DOHH2 (cell line): ENCODE measurements at regions not wholly inside any gene's neighbourhood (a gene's known extent, or its start where the extent isn't known, plus 50 kb on each side); places are given as distances from the start of the nearest gene placed in this dataset.
"Not testable (repeated sequence)": the region's sequence is repeated elsewhere in the genome, so short reads cannot be mapped to it uniquely, and the experiment has no call there.

Source experiments
- H3F3A ChIP-seq: fragments of 200-600 bp; sonication (generic), shearing (Covaris generic); 2 replicates; pipeline ENCODE4 v1.6.0; 2016; ENCODE audit warnings: antibody characterized with exemption, mild to moderate bottlenecking; ENCODE audit not compliant: control insufficient read depth, insufficient read depth
- H3K27ac ChIP-seq: fragments of 200-600 bp; sonication (generic); 2 replicates; pipeline ENCODE4 v1.5.1; 2014; ENCODE audit warnings: low read depth, mild to moderate bottlenecking, low read length, moderate library complexity
- H3K27me3 ChIP-seq: fragments of 200-600 bp; sonication (generic); 2 replicates; pipeline ENCODE4 v1.6.1; 2014; ENCODE audit warnings: mild to moderate bottlenecking, low read length, mixed read lengths; ENCODE audit not compliant: control insufficient read depth
- H3K36me3 ChIP-seq: fragments of 200-600 bp; sonication (generic); 2 replicates; pipeline ENCODE4 v1.6.1; 2014; ENCODE audit warnings: mild to moderate bottlenecking, low read length, moderate library complexity, mixed read lengths; ENCODE audit not compliant: control insufficient read depth
- H3K4me1 ChIP-seq: fragments of 200-600 bp; sonication (generic); 2 replicates; pipeline ENCODE4 v1.6.1; 2014; ENCODE audit warnings: mild to moderate bottlenecking, low read length, mixed read lengths; ENCODE audit not compliant: control insufficient read depth
- H3K4me2 ChIP-seq: fragments of 200-600 bp; sonication (generic); 2 replicates; pipeline ENCODE4 v1.6.0; 2014; ENCODE audit warnings: mild to moderate bottlenecking, low read length, moderate library complexity
- H3K4me3 ChIP-seq: fragments of 200-600 bp; sonication (generic); 2 replicates; pipeline ENCODE4 v1.5.1; 2014; ENCODE audit warnings: mild to moderate bottlenecking, low read length, mixed read lengths
- H3K79me2 ChIP-seq: fragments of 200-600 bp; sonication (generic); 2 replicates; pipeline ENCODE4 v1.6.1; 2014; ENCODE audit warnings: mild to moderate bottlenecking, low read length, mixed read lengths; ENCODE audit not compliant: control insufficient read depth
- H3K9me2 ChIP-seq: fragments of 200-600 bp; sonication (generic); replicated peaks from 2 replicates; pipeline ENCODE4 v1.6.1; 2014; ENCODE audit warnings: mild to moderate bottlenecking, low read length, mixed read lengths; ENCODE audit not compliant: control insufficient read depth
- H3K9me3 ChIP-seq: fragments of 200-600 bp; sonication (generic); 2 replicates; pipeline ENCODE4 v1.6.1; 2014; ENCODE audit warnings: antibody characterized with exemption, low read length, mixed read lengths; ENCODE audit not compliant: control insufficient read depth, insufficient read depth
- H4K20me1 ChIP-seq: fragments of 200-600 bp; sonication (generic); 2 replicates; pipeline ENCODE4 v1.6.0; 2014; ENCODE audit warnings: low read depth, mild to moderate bottlenecking, antibody characterized with exemption, low read length, moderate library complexity; ENCODE audit not compliant: control insufficient read depth, insufficient read depth
- EZH2phosphoT487 ChIP-seq: fragments of 200-600 bp; sonication (generic); IDR thresholded peaks from 2 replicates; pipeline ENCODE4 v1.6.1; 2017; ENCODE audit warnings: borderline replicate concordance, mild to moderate bottlenecking, antibody characterized with exemption, low read length, moderate library complexity, mixed read lengths
- TF ChIP-seq, protein P1 (sequence below): fragments of 200-600 bp; sonication (generic); IDR thresholded peaks from one replicate; pipeline ENCODE4 v1.5.1; 2014; ENCODE audit warnings: antibody characterized with exemption, mild to moderate bottlenecking, low read depth, low read length; ENCODE audit not compliant: poor library complexity, severe bottlenecking

DNA sequence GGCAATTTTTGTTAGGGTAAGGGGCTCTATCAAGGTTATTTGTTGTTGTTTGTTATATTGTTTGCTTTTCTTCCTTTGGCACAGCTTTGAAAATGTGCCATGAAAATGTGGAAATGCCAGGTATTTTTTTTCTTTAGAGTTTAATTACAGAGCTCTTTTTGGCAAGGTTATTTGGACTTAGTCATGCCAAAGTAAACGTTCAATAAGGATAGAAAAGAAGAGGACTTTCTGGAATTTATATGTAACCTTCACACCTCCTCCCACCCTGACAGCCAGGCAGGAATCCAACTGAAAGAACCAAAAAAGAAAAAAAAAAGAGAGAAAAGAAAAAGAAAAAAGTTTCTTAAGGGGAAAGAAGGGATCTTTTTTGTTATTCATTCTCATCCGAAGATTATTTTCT is 217.8 kb downstream of the KITLG start:
- Histone ChIP-seq H3K4me1 (no peaks in the 10 kb centered on the region), H3K27ac (no peak overlapping the region), H3K79me2 (no peaks in the 10 kb centered on the region), H3K36me3 (no peaks in the 10 kb centered on the region), H3K4me2 (no peak overlapping the region), H3K4me3 (no peak overlapping the region), H3K9me3 (no peaks in the 10 kb centered on the region), H3F3A (no peaks in the 10 kb centered on the region), H3K27me3 (no peaks in the 10 kb centered on the region), H3K9me2 (no peaks in the 10 kb centered on the region), H4K20me1 (no peaks in the 10 kb centered on the region)
- TF ChIP-seq EZH2phosphoT487: no peak
- TF ChIP-seq, protein P1, sequence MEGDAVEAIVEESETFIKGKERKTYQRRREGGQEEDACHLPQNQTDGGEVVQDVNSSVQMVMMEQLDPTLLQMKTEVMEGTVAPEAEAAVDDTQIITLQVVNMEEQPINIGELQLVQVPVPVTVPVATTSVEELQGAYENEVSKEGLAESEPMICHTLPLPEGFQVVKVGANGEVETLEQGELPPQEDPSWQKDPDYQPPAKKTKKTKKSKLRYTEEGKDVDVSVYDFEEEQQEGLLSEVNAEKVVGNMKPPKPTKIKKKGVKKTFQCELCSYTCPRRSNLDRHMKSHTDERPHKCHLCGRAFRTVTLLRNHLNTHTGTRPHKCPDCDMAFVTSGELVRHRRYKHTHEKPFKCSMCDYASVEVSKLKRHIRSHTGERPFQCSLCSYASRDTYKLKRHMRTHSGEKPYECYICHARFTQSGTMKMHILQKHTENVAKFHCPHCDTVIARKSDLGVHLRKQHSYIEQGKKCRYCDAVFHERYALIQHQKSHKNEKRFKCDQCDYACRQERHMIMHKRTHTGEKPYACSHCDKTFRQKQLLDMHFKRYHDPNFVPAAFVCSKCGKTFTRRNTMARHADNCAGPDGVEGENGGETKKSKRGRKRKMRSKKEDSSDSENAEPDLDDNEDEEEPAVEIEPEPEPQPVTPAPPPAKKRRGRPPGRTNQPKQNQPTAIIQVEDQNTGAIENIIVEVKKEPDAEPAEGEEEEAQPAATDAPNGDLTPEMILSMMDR: no peak

DNA sequence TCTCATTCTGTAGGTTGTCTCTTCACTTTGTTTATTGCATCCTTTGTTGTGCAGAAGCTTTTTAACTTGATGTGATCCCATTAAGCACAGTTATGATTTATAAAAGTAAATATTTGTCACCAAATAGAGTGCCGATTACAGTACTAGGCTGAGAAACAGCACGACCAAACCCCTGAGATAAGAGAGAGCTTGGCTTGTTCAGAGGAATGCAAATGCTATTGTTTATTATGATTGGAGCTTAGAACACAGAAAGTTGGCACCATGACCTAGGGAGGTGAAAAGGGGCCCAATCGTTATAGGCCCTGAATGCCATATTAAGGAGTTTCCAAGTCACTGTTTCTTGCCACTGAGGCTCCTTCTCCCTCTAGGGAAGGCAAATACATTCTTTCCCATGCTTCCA is 214.9 kb downstream of the KITLG start:
- Histone ChIP-seq H3F3A (no peaks in the 10 kb centered on the region), H3K79me2 (no peaks in the 10 kb centered on the region), H3K27ac (no peak overlapping the region), H3K9me2 (no peaks in the 10 kb centered on the region), H3K36me3 (no peaks in the 10 kb centered on the region), H3K4me2 (no peak overlapping the region), H3K4me3 (no peak overlapping the region), H4K20me1 (no peaks in the 10 kb centered on the region), H3K9me3 (no peaks in the 10 kb centered on the region), H3K27me3 (no peaks in the 10 kb centered on the region), H3K4me1 (no peaks in the 10 kb centered on the region)
- no peak for TF ChIP-seq EZH2phosphoT487
- TF ChIP-seq, protein P1: no peak

DNA sequence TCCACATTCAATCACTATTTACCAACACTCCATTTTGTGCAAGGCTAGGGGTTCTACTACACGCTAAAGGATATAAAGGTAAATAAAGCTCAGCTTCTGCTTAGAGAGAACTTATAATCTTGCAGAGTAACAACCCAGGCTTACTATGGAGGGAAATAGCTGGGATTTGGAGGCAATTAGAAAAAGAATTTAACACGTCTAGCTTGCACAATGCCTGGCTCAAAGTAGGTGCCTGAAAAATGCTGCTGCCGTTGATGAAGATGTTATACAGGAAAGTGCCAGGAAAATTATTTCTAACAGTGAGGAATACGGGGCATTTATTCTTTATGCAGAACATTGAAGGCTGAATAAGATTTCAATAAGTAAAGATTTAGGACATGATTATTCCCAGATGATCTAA is 214.2 kb downstream of the KITLG start:
- Histone ChIP-seq H3K27ac (no peak overlapping the region), H3K9me2 (no peaks in the 10 kb centered on the region), H3K4me2 (no peak overlapping the region), H3K27me3 (no peaks in the 10 kb centered on the region), H4K20me1 (no peaks in the 10 kb centered on the region), H3K79me2 (no peaks in the 10 kb centered on the region), H3K4me1 (no peaks in the 10 kb centered on the region), H3F3A (no peaks in the 10 kb centered on the region), H3K4me3 (no peak overlapping the region), H3K36me3 (no peaks in the 10 kb centered on the region), H3K9me3 (no peaks in the 10 kb centered on the region)
- TF ChIP-seq, protein P1: no peak

DNA sequence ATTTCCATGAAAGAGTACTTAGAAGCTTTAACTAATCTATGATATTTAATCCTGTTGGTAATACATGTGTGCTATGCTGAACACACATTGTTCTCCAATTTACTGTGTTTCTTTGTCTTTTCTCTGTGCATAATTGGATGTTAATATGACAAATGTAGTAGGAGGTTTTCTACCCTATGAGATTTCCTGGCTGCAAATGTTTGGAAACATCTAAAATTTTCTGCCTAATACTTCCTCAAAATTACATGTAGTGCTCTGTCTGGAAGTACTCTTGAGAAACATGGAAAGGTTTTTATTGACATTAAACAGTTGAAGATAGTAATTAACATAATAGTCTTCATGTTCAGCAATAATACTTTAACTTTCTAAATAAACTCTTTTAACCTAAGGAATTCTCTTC is 213.0 kb downstream of the KITLG start:
- H3F3A ChIP-seq: no peaks in the 10 kb centered on the region
- H3K4me2 ChIP-seq: no peak overlapping the region
- H3K79me2 ChIP-seq: no peaks in the 10 kb centered on the region
- H3K27ac ChIP-seq: no peak overlapping the region
- TF ChIP-seq, protein P1: no peak
- no peak for TF ChIP-seq EZH2phosphoT487
- no peaks in the 10 kb centered on the region for H3K9me3 ChIP-seq
- no peaks in the 10 kb centered on the region for H4K20me1 ChIP-seq
- no peaks in the 10 kb centered on the region for H3K36me3 ChIP-seq
- no peaks in the 10 kb centered on the region for H3K9me2 ChIP-seq
- H3K4me3 ChIP-seq: no peak overlapping the region
- H3K4me1 ChIP-seq: no peaks in the 10 kb centered on the region
- H3K27me3 ChIP-seq: no peaks in the 10 kb centered on the region

DNA sequence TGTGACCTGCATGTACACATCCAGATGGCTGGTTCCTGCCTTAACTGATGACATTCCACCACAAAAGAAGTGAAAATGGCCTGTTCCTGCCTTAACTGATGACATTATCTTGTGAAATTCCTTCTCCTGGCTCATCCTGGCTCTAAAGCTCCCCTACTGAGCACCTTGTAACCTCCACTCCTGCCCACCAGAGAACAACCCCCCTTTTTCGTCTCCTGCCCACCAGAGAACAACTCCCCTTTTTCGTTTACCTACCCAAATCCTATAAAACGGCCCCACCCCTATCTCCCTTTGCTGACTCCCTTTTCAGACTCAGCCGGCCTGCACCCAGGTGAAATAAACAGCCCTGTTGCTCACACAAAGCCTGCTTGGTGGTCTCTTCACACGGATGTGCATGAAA is 212.2 kb downstream of the KITLG start:
- not testable (repeated sequence) for H3K9me3 ChIP-seq, H3K9me2 ChIP-seq, H3K4me3 ChIP-seq, H3K27ac ChIP-seq, H3K4me1 ChIP-seq, H3K27me3 ChIP-seq, H4K20me1 ChIP-seq, H3F3A ChIP-seq, H3K79me2 ChIP-seq, H3K4me2 ChIP-seq, H3K36me3 ChIP-seq
